ENCODE measurements at regions not wholly inside any gene's neighbourhood (a gene's known extent, or its start where the extent isn't known, plus 50 kb on each side); places are given as distances from the start of the nearest gene placed in this dataset.

DNA sequence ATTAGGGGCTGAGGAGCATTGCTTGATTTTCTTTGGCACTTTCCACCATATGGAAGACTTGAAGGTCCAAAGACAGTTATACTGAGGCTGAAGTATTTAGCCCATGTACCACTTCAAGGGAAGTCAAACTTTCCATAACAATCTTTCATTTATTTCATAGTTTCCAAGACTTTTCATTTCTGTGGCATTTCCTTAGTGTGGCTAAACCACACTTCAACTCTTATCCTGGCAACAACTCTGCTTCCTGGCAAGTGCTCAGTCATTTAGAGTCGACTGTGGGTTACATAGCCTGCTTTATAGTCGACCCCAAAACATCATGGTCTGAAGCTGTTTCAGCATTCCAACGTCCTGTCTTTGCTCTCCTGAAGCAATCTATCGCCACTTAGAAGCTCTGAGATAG, 343.0 kb upstream of the SEMA3D start:
- H3K27me3 ChIP-seq (ENCODE audit: insufficient read depth, poor library complexity, severe bottlenecking) = no peaks in the 10 kb centered on the region
- DNase-seq (ENCODE audit: low read depth in 1 of 2, low spot score in 1 of 2) = no peak
- H3K27ac ChIP-seq (replicated peaks) = no peak overlapping the region
- no peak for TF ChIP-seq SPI1 (IDR thresholded peaks at IDR 0.05; ENCODE audit: borderline replicate concordance, low read depth)
- no peak for TF ChIP-seq CTCF (IDR thresholded peaks at IDR 0.05; ENCODE audit: insufficient read depth, low read length)
- TF ChIP-seq REST (IDR thresholded peaks at IDR 0.05; ENCODE audit: insufficient replicate concordance, low read depth) = no peak
- TF ChIP-seq GABPA (IDR thresholded peaks at IDR 0.05; ENCODE audit: low read depth) = no peak
- no peak for TF ChIP-seq POLR2AphosphoS5 (IDR thresholded peaks at IDR 0.05; ENCODE audit: low read depth)
- no peak overlapping the region for H3K4me3 ChIP-seq (replicated peaks; ENCODE audit: insufficient read depth, low read length)

GRCh38 chr7:85529201-85529600, 342.3 kb upstream of the SEMA3D start:
- Histone ChIP-seq H3K27me3 (ENCODE audit: insufficient read depth, poor library complexity, severe bottlenecking) (no peaks in the 10 kb centered on the region), H3K4me3 (replicated peaks; ENCODE audit: insufficient read depth, low read length) (no peak overlapping the region), H3K27ac (replicated peaks) (no peak overlapping the region)
- DNase-seq (ENCODE audit: low read depth in 1 of 2, low spot score in 1 of 2) = no peak
- no peak for TF ChIP-seq SPI1 (IDR thresholded peaks at IDR 0.05; ENCODE audit: borderline replicate concordance, low read depth)
- no peak for TF ChIP-seq POLR2AphosphoS5 (IDR thresholded peaks at IDR 0.05; ENCODE audit: low read depth)
- TF ChIP-seq CTCF (IDR thresholded peaks at IDR 0.05; ENCODE audit: insufficient read depth, low read length) = no peak

DNA sequence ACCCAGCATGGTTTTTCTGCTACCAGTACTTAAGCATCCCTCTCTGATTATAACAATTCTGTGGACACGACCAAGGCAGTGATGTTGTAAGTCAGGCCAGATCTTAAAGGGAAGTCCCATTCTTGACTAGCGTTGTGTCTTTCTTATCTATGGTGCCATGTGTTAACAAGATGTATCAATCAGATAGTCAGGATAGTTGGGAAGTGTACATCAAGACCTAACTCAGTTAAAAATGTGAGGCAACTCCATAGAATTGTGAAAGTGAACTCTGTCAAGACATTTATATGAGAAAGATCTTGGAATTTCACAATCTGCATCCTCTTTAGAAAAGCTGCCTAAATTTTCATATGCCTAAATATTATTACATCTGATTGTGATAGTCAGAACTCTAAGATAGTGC, 341.7 kb upstream of the SEMA3D start:
- no peak overlapping the region for H3K27ac ChIP-seq (replicated peaks)
- no peaks in the 10 kb centered on the region for H3K27me3 ChIP-seq (ENCODE audit: insufficient read depth, poor library complexity, severe bottlenecking)
- DNase-seq (ENCODE audit: low read depth in 1 of 2, low spot score in 1 of 2) = peak in 1 of 2 experiments; percentile 24
- TF ChIP-seq REST (IDR thresholded peaks at IDR 0.05; ENCODE audit: insufficient replicate concordance, low read depth) (no peak), GABPA (IDR thresholded peaks at IDR 0.05; ENCODE audit: low read depth) (no peak), CTCF (IDR thresholded peaks at IDR 0.05; ENCODE audit: insufficient read depth, low read length) (no peak), SPI1 (IDR thresholded peaks at IDR 0.05; ENCODE audit: borderline replicate concordance, low read depth) (no peak), POLR2AphosphoS5 (IDR thresholded peaks at IDR 0.05; ENCODE audit: low read depth) (no peak)
- no peak overlapping the region for H3K4me3 ChIP-seq (replicated peaks; ENCODE audit: insufficient read depth, low read length)

- TF ChIP-seq POLR2AphosphoS5 (IDR thresholded peaks at IDR 0.05; ENCODE audit: low read depth) (no peak), GABPA (IDR thresholded peaks at IDR 0.05; ENCODE audit: low read depth) (no peak), CTCF (IDR thresholded peaks at IDR 0.05; ENCODE audit: insufficient read depth, low read length) (no peak), REST (IDR thresholded peaks at IDR 0.05; ENCODE audit: insufficient replicate concordance, low read depth) (no peak), SPI1 (IDR thresholded peaks at IDR 0.05; ENCODE audit: borderline replicate concordance, low read depth) (no peak)
- Histone ChIP-seq H3K4me3 (replicated peaks; ENCODE audit: insufficient read depth, low read length) (no peak overlapping the region), H3K27me3 (ENCODE audit: insufficient read depth, poor library complexity, severe bottlenecking) (no peaks in the 10 kb centered on the region), H3K27ac (replicated peaks) (no peak overlapping the region)
- DNase-seq (ENCODE audit: low read depth in 1 of 2, low spot score in 1 of 2) = no peak
Measured at GRCh38 chr7:85525676-85526075, 338.8 kb upstream of the SEMA3D start.

All from HL-60 (cell line).